H1 (cell line): ENCODE measurements at regions not wholly inside any gene's neighbourhood (a gene's known extent, or its start where the extent isn't known, plus 50 kb on each side); places are given as distances from the start of the nearest gene placed in this dataset.

Experiments
- CTCF ChIA-PET: fragments of 300-600 bp; sonication (Branson Sonifier 250); formaldehyde crosslinking; loops from one replicate; lab custom pipeline; 2021; ENCODE audit not compliant: partially characterized antibody; lab: Charles Lee
- POLR2A ChIA-PET: fragments of 300-600 bp; sonication (Branson Sonifier 250); formaldehyde crosslinking; loops from one replicate; lab custom pipeline; 2021; ENCODE audit warnings: inconsistent platforms; ENCODE audit not compliant: partially characterized antibody; lab: Charles Lee
- DNase-seq, 2 experiments: peaks; one replicate each; pipeline versions ENCODE4 v3.0.0 to v3.0.0-alpha.2; 2010 to 2022; ENCODE audit warnings: low spot score in 2 of 2, low read depth in 1 of 2, mixed read lengths in 1 of 2
- FAIRE-seq: peaks from 2 replicates; lab custom pipeline; 2011; peaks lifted over from hg19 to GRCh38; lab: Jason Lieb, UNC
- H2AFZ ChIP-seq: 2 replicates; pipeline ENCODE4 v1.8.1; 2012; ENCODE audit warnings: low read length, inconsistent platforms
- H2AK5ac ChIP-seq: 2 replicates; pipeline ENCODE4 v1.6.1; 2013; ENCODE audit warnings: low read depth, low read length
- H2BK120ac ChIP-seq: replicated peaks from 2 replicates; pipeline ENCODE3; 2013; ENCODE audit warnings: low read depth, low read length, inconsistent platforms
- H2BK12ac ChIP-seq: 2 replicates; pipeline ENCODE4 v1.6.1; 2013; ENCODE audit warnings: low read depth, low read length
- H2BK15ac ChIP-seq: 2 replicates; pipeline ENCODE4 v1.6.1; 2013; ENCODE audit warnings: low read length
- H2BK20ac ChIP-seq: 2 replicates; pipeline ENCODE4 v1.6.1; 2013; ENCODE audit warnings: low read length
- H2BK5ac ChIP-seq: 2 replicates; pipeline ENCODE4 v1.6.1; 2013; ENCODE audit warnings: low read depth, low read length
- H3K14ac ChIP-seq: 2 replicates; pipeline ENCODE4 v1.6.1; 2013; ENCODE audit warnings: inconsistent platforms; ENCODE audit not compliant: insufficient read length
- H3K18ac ChIP-seq: 2 replicates; pipeline ENCODE4 v1.6.1; 2013; ENCODE audit warnings: low read length; ENCODE audit errors: extremely low read depth
- H3K23ac ChIP-seq: 2 replicates; pipeline ENCODE4 v1.6.1; 2013; ENCODE audit warnings: inconsistent platforms; ENCODE audit not compliant: insufficient read length
- H3K23me2 ChIP-seq: 2 replicates; pipeline ENCODE4 v1.6.1; 2013; ENCODE audit warnings: low read depth, low read length
- H3K27ac ChIP-seq: 2 replicates; pipeline ENCODE4 v1.6.1; 2011; ENCODE audit warnings: low read depth, low read length, inconsistent platforms
- H3K27me3 ChIP-seq, 4 experiments: replicated peaks in 1 of 4; 1 replicate in 1 of 4; 2 replicates in 3 of 4; pipeline versions ENCODE4 v1.6.1 to v1.8.1; 2011 to 2013; ENCODE audit warnings: low read length in 3 of 4, mild to moderate bottlenecking in 3 of 4, inconsistent platforms in 2 of 4, mixed read lengths in 2 of 4, moderate library complexity in 1 of 4; ENCODE audit not compliant: control insufficient read depth in 3 of 4, insufficient read depth in 3 of 4; ENCODE audit errors: extremely low read depth in 1 of 4
- H3K36me3 ChIP-seq, 4 experiments: 2 replicates each; pipeline versions ENCODE4 v1.6.1 to v1.8.1; 2011 to 2013; ENCODE audit warnings: mild to moderate bottlenecking in 4 of 4, low read length in 3 of 4, moderate library complexity in 2 of 4, control low read depth in 1 of 4, inconsistent platforms in 1 of 4; ENCODE audit not compliant: insufficient read depth in 4 of 4, control insufficient read depth in 2 of 4
- H3K4ac ChIP-seq: replicated peaks from 2 replicates; pipeline ENCODE3; 2013; ENCODE audit warnings: low read length, low read depth, mixed read lengths, inconsistent platforms; ENCODE audit not compliant: insufficient read length
- H3K4me1 ChIP-seq, 4 experiments: replicated peaks in 1 of 4; 1 replicate in 1 of 4; 2 replicates in 3 of 4; pipeline versions ENCODE4 v1.6.1 to v1.8.1; 2011 to 2013; ENCODE audit warnings: low read length in 3 of 4, inconsistent platforms in 2 of 4, mixed read lengths in 1 of 4; ENCODE audit not compliant: insufficient read depth in 4 of 4, control insufficient read depth in 3 of 4
- H3K4me2 ChIP-seq, 2 experiments: 2 replicates each; pipeline versions ENCODE4 v1.6.1 to v1.8.1; 2011 to 2013; ENCODE audit warnings: low read depth in 2 of 2, low read length in 2 of 2, control low read depth in 1 of 2, inconsistent platforms in 1 of 2, mild to moderate bottlenecking in 1 of 2; ENCODE audit not compliant: insufficient read depth in 1 of 2
- H3K4me3 ChIP-seq, 4 experiments: fragments of 200-600, 300-600 bp in 1 of 4; sonication (generic), shearing (Covaris generic), sonication (Bioruptor Twin) in 1 of 4; 2 replicates each; pipeline versions ENCODE4 v1.5.1 to v1.8.1; 2011 to 2016; ENCODE audit warnings: low read length in 4 of 4, low read depth in 3 of 4, control low read depth in 2 of 4, inconsistent platforms in 2 of 4, mild to moderate bottlenecking in 2 of 4, mixed read lengths in 1 of 4, moderate library complexity in 1 of 4; ENCODE audit not compliant: insufficient read depth in 2 of 4; ENCODE audit errors: extremely low read depth in 1 of 4
- H3K56ac ChIP-seq: replicated peaks from 2 replicates; pipeline ENCODE3; 2013; ENCODE audit warnings: low read depth, mild to moderate bottlenecking, mixed read lengths, low read length, inconsistent platforms; ENCODE audit not compliant: insufficient read length
- H3K79me1 ChIP-seq: 2 replicates; pipeline ENCODE4 v1.6.1; 2013; ENCODE audit warnings: low read depth, low read length, control low read depth
- H3K79me2 ChIP-seq, 2 experiments: 2 replicates each; pipeline versions ENCODE4 v1.6.1 to v1.8.1; 2012 to 2013; ENCODE audit warnings: low read length in 2 of 2, mild to moderate bottlenecking in 2 of 2, inconsistent platforms in 1 of 2; ENCODE audit not compliant: insufficient read depth in 2 of 2, control insufficient read depth in 1 of 2
- H3K9ac ChIP-seq, 4 experiments: replicated peaks in 1 of 4; 1 replicate in 1 of 4; 2 replicates in 3 of 4; pipeline versions ENCODE4 v1.6.1 to v1.8.1; 2011 to 2013; ENCODE audit warnings: low read depth in 3 of 4, low read length in 3 of 4, control low read depth in 2 of 4, mild to moderate bottlenecking in 2 of 4, moderate library complexity in 2 of 4, inconsistent platforms in 1 of 4; ENCODE audit errors: extremely low read depth in 1 of 4
- H3K9me3 ChIP-seq, 2 experiments: 2 replicates each; pipeline versions ENCODE4 v1.6.1 to v1.8.1; 2012 to 2013; ENCODE audit warnings: mild to moderate bottlenecking in 2 of 2, moderate library complexity in 2 of 2, control low read depth in 1 of 2, inconsistent platforms in 1 of 2, low read depth in 1 of 2, low read length in 1 of 2, mixed read lengths in 1 of 2; ENCODE audit not compliant: insufficient read depth in 2 of 2
- H4K20me1 ChIP-seq, 2 experiments: replicated peaks in 1 of 2; 2 replicates each; pipeline versions ENCODE3 to v1.8.1; 2011 to 2013; ENCODE audit warnings: inconsistent platforms in 2 of 2, low read length in 2 of 2, mild to moderate bottlenecking in 1 of 2; ENCODE audit not compliant: insufficient read depth in 2 of 2, control insufficient read depth in 1 of 2
- H4K5ac ChIP-seq: 2 replicates; pipeline ENCODE4 v1.6.1; 2013; ENCODE audit warnings: low read length, low read depth, mixed read lengths, inconsistent platforms; ENCODE audit not compliant: insufficient read length
- H4K8ac ChIP-seq: 2 replicates; pipeline ENCODE4 v1.8.0; 2013; ENCODE audit warnings: mild to moderate bottlenecking, moderate library complexity, low read length, inconsistent platforms; ENCODE audit not compliant: insufficient read depth; ENCODE audit errors: extremely low read depth
- H4K91ac ChIP-seq: replicated peaks from 2 replicates; pipeline ENCODE3; 2013; ENCODE audit warnings: low read length, mixed read lengths, inconsistent platforms; ENCODE audit not compliant: insufficient read length
- ATF2 ChIP-seq: IDR thresholded peaks from 2 replicates; pipeline ENCODE4 v1.6.1; 2012; ENCODE audit warnings: low read length, inconsistent platforms
- ATF3 ChIP-seq: IDR thresholded peaks from 2 replicates; pipeline ENCODE4 v1.6.1; 2011; ENCODE audit warnings: low read depth, mild to moderate bottlenecking, low read length; ENCODE audit not compliant: insufficient read depth
- CHD1 ChIP-seq: IDR thresholded peaks from 2 replicates; pipeline ENCODE4 v1.6.1; 2012; ENCODE audit warnings: low read depth, low read length, improper control_type of control experiment
- JUND ChIP-seq: IDR thresholded peaks from 2 replicates; pipeline ENCODE4 v1.6.1; 2011; ENCODE audit warnings: mild to moderate bottlenecking, improper control_type of control experiment, low read length
- MAX ChIP-seq: IDR thresholded peaks from 2 replicates; pipeline ENCODE4 v1.6.1; 2012; ENCODE audit warnings: inconsistent platforms
- POLR2A ChIP-seq, 2 experiments: IDR thresholded peaks; 1 replicate in 1 of 2; 2 replicates in 1 of 2; pipeline ENCODE4 v1.6.1; 2011; ENCODE audit warnings: low read depth in 2 of 2, low read length in 2 of 2, mild to moderate bottlenecking in 2 of 2; ENCODE audit errors: control extremely low read depth in 1 of 2
- RBBP5 ChIP-seq: IDR thresholded peaks from 2 replicates; pipeline ENCODE4 v1.7.1; 2012; ENCODE audit warnings: low read depth, mild to moderate bottlenecking, inconsistent platforms, low read length, moderate library complexity, borderline replicate concordance
- RXRA ChIP-seq: IDR thresholded peaks from 2 replicates; pipeline ENCODE4 v1.6.1; 2011; ENCODE audit warnings: low read depth, mild to moderate bottlenecking, low read length, moderate library complexity; ENCODE audit not compliant: insufficient read depth
- SRF ChIP-seq: IDR thresholded peaks from 2 replicates; pipeline ENCODE4 v1.6.1; 2011; ENCODE audit warnings: mild to moderate bottlenecking, low read depth, low read length, moderate library complexity
- TAF7 ChIP-seq: optimal IDR thresholded peaks from 2 replicates; pipeline ENCODE3; 2011; ENCODE audit warnings: low read depth, mild to moderate bottlenecking, inconsistent platforms, low read length, moderate library complexity, borderline replicate concordance
- USF2 ChIP-seq: IDR thresholded peaks from 2 replicates; pipeline ENCODE4 v1.6.1; 2011; ENCODE audit warnings: low read length, improper control_type of control experiment
- YY1 ChIP-seq: IDR thresholded peaks from 2 replicates; pipeline ENCODE4 v1.6.1; 2011; ENCODE audit warnings: low read depth, mild to moderate bottlenecking, low read length
- WGBS, 2 experiments: shearing (Covaris generic) in 1 of 2; methylation state at CpG; one replicate each; pipeline versions ENCODE4 v1.1.6 to v1.1.7; 2013 to 2015; ENCODE audit warnings: low lambda C conversion rate in 2 of 2, mixed read lengths in 2 of 2, inconsistent platforms in 1 of 2, low coverage in 1 of 2, missing lambda C conversion rate in 1 of 2; ENCODE audit not compliant: insufficient replicate concordance in 2 of 2, insufficient coverage in 1 of 2, insufficient read length in 1 of 2; ENCODE audit errors: extremely low coverage in 1 of 2, missing lambda C conversion rate in 1 of 2; 5-methylcytosine and 5-hydroxymethylcytosine counted together

- no peak overlapping the region for H2BK120ac ChIP-seq
- H4K8ac ChIP-seq: no peak overlapping the region
- H4K20me1 ChIP-seq: no peaks in the 10 kb centered on the region
- no peaks in the 10 kb centered on the region for H3K23me2 ChIP-seq
- no peak overlapping the region for H3K14ac ChIP-seq
- no peak overlapping the region for H2AFZ ChIP-seq
- POLR2A ChIA-PET: no interaction called here
- CTCF ChIA-PET: no interaction called here
- H3K4me1 ChIP-seq: no peaks in the 10 kb centered on the region
- no peaks in the 10 kb centered on the region for H3K36me3 ChIP-seq
- H3K9ac ChIP-seq: no peak overlapping the region
- H3K79me1 ChIP-seq: no peaks in the 10 kb centered on the region
- no peak overlapping the region for H3K4ac ChIP-seq
- H2BK15ac ChIP-seq: no peak overlapping the region
- H2BK5ac ChIP-seq: no peak overlapping the region
- H3K79me2 ChIP-seq: no peaks in the 10 kb centered on the region
- H4K5ac ChIP-seq: no peak overlapping the region
- no peak overlapping the region for H3K23ac ChIP-seq
- H3K27ac ChIP-seq: no peak overlapping the region
- no peak overlapping the region for H3K4me2 ChIP-seq
- H3K56ac ChIP-seq: no peak overlapping the region
- no peak overlapping the region for H2AK5ac ChIP-seq
- no peaks in the 10 kb centered on the region for H3K27me3 ChIP-seq
- H2BK20ac ChIP-seq: no peak overlapping the region
- no peak overlapping the region for H3K18ac ChIP-seq
- H3K4me3 ChIP-seq: no peak overlapping the region
- DNase-seq (no peak), FAIRE-seq (no peak)
- H4K91ac ChIP-seq: no peak overlapping the region
- WGBS, 2 experiments: 91% methylated on average over 2 of the region's 2 CpGs; no CpG with 5 or more reads in 1 of the 2 experiments
- H2BK12ac ChIP-seq: no peak overlapping the region
- no peaks in the 10 kb centered on the region for H3K9me3 ChIP-seq
- TF ChIP-seq TAF7: no peak
- no peak for TF ChIP-seq RXRA
- TF ChIP-seq RBBP5: no peak
- no peak for TF ChIP-seq SRF
- no peak for TF ChIP-seq CHD1
- TF ChIP-seq MAX: no peak
- no peak for TF ChIP-seq JUND
- no peak for TF ChIP-seq YY1
- no peak for TF ChIP-seq USF2
- TF ChIP-seq POLR2A (IDR thresholded peaks at IDR 0.05; ENCODE audit: control extremely low read depth in 1 of 2, low read depth in 2 of 2, low read length in 2 of 2): no peak
- TF ChIP-seq ATF3: no peak
- no peak for TF ChIP-seq ATF2
Observed at GRCh38 chr18:27430595-27430994, 245.5 kb upstream of the CHST9 start.
